ENCODE measurements at regions not wholly inside any gene's neighbourhood (a gene's known extent, or its start where the extent isn't known, plus 50 kb on each side); places are given as distances from the start of the nearest gene placed in this dataset.

- Histone ChIP-seq H3K4me2 (ENCODE audit: low read depth, low read length) (no peak overlapping the region), H3K4me3 (replicated peaks in 1 of 3; ENCODE audit: insufficient read depth in 1 of 3, low read depth in 2 of 3, low read length in 3 of 3) (no peak overlapping the region), H3K79me2 (ENCODE audit: insufficient read depth, low read length) (no peaks in the 10 kb centered on the region), H2AFZ (ENCODE audit: low read length) (no peak overlapping the region), H3K36me3 (replicated peaks in 1 of 2; ENCODE audit: control insufficient read depth in 1 of 2, insufficient read depth in 2 of 2, low read length in 2 of 2) (no peaks in the 10 kb centered on the region), H3K4me1 (ENCODE audit: insufficient read depth, low read length) (no peaks in the 10 kb centered on the region), H3K27ac (ENCODE audit: extremely low read length, insufficient read depth, low read length) (no peak overlapping the region), H4K20me1 (ENCODE audit: insufficient read depth, low read length) (no peaks in the 10 kb centered on the region), H3K9me3 (ENCODE audit: low read length) (peaks cover 91% of the 10 kb centered on the region), H3K27me3 (ENCODE audit: control insufficient read depth in 1 of 2, insufficient read depth in 2 of 2, low read length in 2 of 2) (no peaks in the 10 kb centered on the region), H3K9ac (ENCODE audit: insufficient read depth, low read depth, low read length) (no peak overlapping the region)
- no peak for ATAC-seq
- FAIRE-seq, result no peak
- no peak for DNase-seq (ENCODE audit: low spot score)
- intact Hi-C loops (cut with micrococcal nuclease; ENCODE audit: unreplicated experiment), result no loop called here
- TF ChIP-seq SAFB2 (CRISPR knock-in tag; IDR thresholded peaks at IDR 0.05; ENCODE audit: borderline replicate concordance, low read depth) (no peak), HIC2 (CRISPR knock-in tag; IDR thresholded peaks at IDR 0.05; ENCODE audit: low read depth) (no peak)
- no TSS peak for BruUV-seq (replicated peaks)
- in situ Hi-C loops (cut with HindIII; ENCODE audit: extremely low pct_ligation_motif_present, low pct_unique_long_range_greater_than_20kb), result no loop called here
- POLR2A ChIA-PET, result no interaction called here
- CTCF ChIA-PET (ENCODE audit: low intra/inter-chr PET ratio, low total read pairs), result no interaction called here
- WGBS (ENCODE audit: low lambda C conversion rate), result 27% methylated on average over 4 of the region's 4 CpGs
Measured at GRCh38 chr1:239322369-239322768, 64.0 kb upstream of the CHRM3 start.

- Histone ChIP-seq H3K4me2 (ENCODE audit: low read depth, low read length) (no peak overlapping the region), H3K27ac (ENCODE audit: extremely low read length, insufficient read depth, low read length) (no peak overlapping the region), H3K27me3 (ENCODE audit: control insufficient read depth in 1 of 2, insufficient read depth in 2 of 2, low read length in 2 of 2) (no peaks in the 10 kb centered on the region), H2AFZ (ENCODE audit: low read length) (no peak overlapping the region), H4K20me1 (ENCODE audit: insufficient read depth, low read length) (no peaks in the 10 kb centered on the region), H3K79me2 (ENCODE audit: insufficient read depth, low read length) (no peaks in the 10 kb centered on the region), H3K4me3 (replicated peaks in 1 of 3; ENCODE audit: insufficient read depth in 1 of 3, low read depth in 2 of 3, low read length in 3 of 3) (no peak overlapping the region), H3K9ac (ENCODE audit: insufficient read depth, low read depth, low read length) (no peak overlapping the region), H3K4me1 (ENCODE audit: insufficient read depth, low read length) (no peaks in the 10 kb centered on the region), H3K36me3 (replicated peaks in 1 of 2; ENCODE audit: control insufficient read depth in 1 of 2, insufficient read depth in 2 of 2, low read length in 2 of 2) (no peaks in the 10 kb centered on the region), H3K9me3 (ENCODE audit: low read length) (peaks cover 93% of the 10 kb centered on the region)
- CTCF ChIA-PET (ENCODE audit: low intra/inter-chr PET ratio, low total read pairs), result no interaction called here
- BruUV-seq (replicated peaks), result no TSS peak
- POLR2A ChIA-PET, result no interaction called here
- WGBS (ENCODE audit: low lambda C conversion rate), result 16% methylated on average over 1 of the region's 1 CpG
- FAIRE-seq (no peak), DNase-seq (ENCODE audit: low spot score) (no peak), ATAC-seq (no peak)
- intact Hi-C loops (cut with micrococcal nuclease; ENCODE audit: unreplicated experiment) (no loop called here), in situ Hi-C loops (cut with HindIII; ENCODE audit: extremely low pct_ligation_motif_present, low pct_unique_long_range_greater_than_20kb) (no loop called here)
- TF ChIP-seq ZNF740 (CRISPR knock-in tag; IDR thresholded peaks at IDR 0.05) (no peak), KIAA2018 (CRISPR knock-in tag; IDR thresholded peaks at IDR 0.05; ENCODE audit: borderline replicate concordance) (no peak), ZBTB1 (CRISPR knock-in tag; IDR thresholded peaks at IDR 0.05; ENCODE audit: borderline replicate concordance) (no peak), MAFG (CRISPR knock-in tag; IDR thresholded peaks at IDR 0.05) (no peak), HDAC2 (CRISPR knock-in tag; IDR thresholded peaks at IDR 0.05) (no peak)
Measured at GRCh38 chr1:239321877-239322276, 64.5 kb upstream of the CHRM3 start.
